HFFc6 (cell line): ENCODE measurements at regions not wholly inside any gene's neighbourhood (a gene's known extent, or its start where the extent isn't known, plus 50 kb on each side); places are given as distances from the start of the nearest gene placed in this dataset.

Experiments used
- DNase-seq: peaks from one replicate; pipeline ENCODE4 v3.0.0-alpha.2; 2018
- H3K27ac Mint-ChIP-seq: 2 replicates; pipeline ENCODE4 v1.8.0; 2020; ENCODE audit warnings: mild to moderate bottlenecking, mixed read lengths
- H3K27me3 Mint-ChIP-seq: 2 replicates; pipeline ENCODE4 v1.8.0; 2021; ENCODE audit warnings: mild to moderate bottlenecking, moderate library complexity, mixed read lengths; ENCODE audit not compliant: insufficient read depth
- H3K36me3 Mint-ChIP-seq: 2 replicates; pipeline ENCODE4 v1.8.0; 2021; ENCODE audit warnings: low read depth, mixed read lengths
- H3K4me1 Mint-ChIP-seq: 2 replicates; pipeline ENCODE4 v1.8.0; 2020; ENCODE audit warnings: low read depth, mixed read lengths
- H3K4me3 Mint-ChIP-seq: 2 replicates; pipeline ENCODE4 v1.8.0; 2020; ENCODE audit warnings: mild to moderate bottlenecking, moderate library complexity, mixed read lengths
- H3K9me3 Mint-ChIP-seq: 2 replicates; pipeline ENCODE4 v1.8.0; 2020; ENCODE audit warnings: mild to moderate bottlenecking, mixed read lengths
- CTCF ChIP-seq: fragments of 200-600 bp; sonication (generic); IDR thresholded peaks from 2 replicates; pipeline ENCODE4 v1.5.0; 2021; ENCODE audit warnings: antibody characterized with exemption, mild to moderate bottlenecking

- no peak for TF ChIP-seq CTCF
- H3K9me3 Mint-ChIP-seq, result no peaks in the 10 kb centered on the region
- H3K36me3 Mint-ChIP-seq, result no peaks in the 10 kb centered on the region
- H3K27ac Mint-ChIP-seq, result no peak overlapping the region
- no peak for DNase-seq
- H3K27me3 Mint-ChIP-seq, result no peaks in the 10 kb centered on the region; the same call in none of the 2 replicates
- no peaks in the 10 kb centered on the region for H3K4me1 Mint-ChIP-seq
- no peak overlapping the region for H3K4me3 Mint-ChIP-seq
These were observed 197.4 kb upstream of the PRPS1L1 start for GRCh38 chr7:18225067-18225466.

DNA sequence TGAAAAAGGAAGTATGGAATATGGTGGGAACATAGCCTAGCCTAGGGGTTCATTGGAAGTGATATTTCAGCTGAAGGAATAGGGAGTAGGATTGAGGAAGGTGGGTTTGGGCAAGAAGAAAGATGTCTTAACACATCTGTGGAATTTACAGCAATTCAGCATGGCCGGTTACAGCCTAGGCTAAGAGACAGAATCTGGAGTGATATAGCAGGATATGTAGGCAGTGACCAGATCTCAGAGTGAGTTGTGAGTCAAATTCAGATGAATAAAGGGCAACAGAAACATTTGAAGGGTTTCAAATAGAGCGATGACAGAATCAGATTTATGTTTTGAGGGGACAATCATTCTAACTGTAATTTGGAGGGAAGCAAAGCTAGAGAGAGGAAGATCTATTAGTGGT, 199.0 kb upstream of the PRPS1L1 start:
- Mint-ChIP-seq H3K4me1 (no peaks in the 10 kb centered on the region), H3K27ac (no peak overlapping the region), H3K27me3 (no peaks in the 10 kb centered on the region; the same call in none of the 2 replicates), H3K4me3 (no peak overlapping the region), H3K36me3 (no peaks in the 10 kb centered on the region), H3K9me3 (no peaks in the 10 kb centered on the region)
- DNase-seq, result no peak
- TF ChIP-seq CTCF, result no peak

DNA sequence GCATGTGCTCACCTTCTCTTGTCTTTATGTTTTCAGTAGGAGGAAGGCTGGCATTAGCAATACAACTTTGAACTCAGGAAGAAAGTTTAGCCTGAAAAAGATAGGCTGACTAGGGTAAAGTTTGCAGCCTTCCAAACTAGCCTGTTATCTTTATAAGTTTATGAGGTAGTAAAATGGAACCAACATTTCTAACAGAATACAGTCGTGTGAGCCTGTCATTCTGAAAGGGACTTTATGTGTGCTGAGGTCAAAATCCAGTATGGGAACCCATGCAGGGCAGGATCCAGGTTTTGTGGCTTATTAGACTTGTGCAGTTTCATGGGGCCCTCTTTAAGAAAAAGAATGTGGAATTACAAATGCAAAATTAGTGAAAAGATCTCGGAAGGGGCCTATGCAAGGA, 201.0 kb upstream of the PRPS1L1 start:
- TF ChIP-seq CTCF, result no peak
- DNase-seq, result no peak
- Mint-ChIP-seq H3K9me3 (no peaks in the 10 kb centered on the region), H3K4me1 (no peaks in the 10 kb centered on the region), H3K4me3 (no peak overlapping the region), H3K36me3 (no peaks in the 10 kb centered on the region), H3K27me3 (no peaks in the 10 kb centered on the region; the same call in none of the 2 replicates), H3K27ac (no peak overlapping the region)

DNA sequence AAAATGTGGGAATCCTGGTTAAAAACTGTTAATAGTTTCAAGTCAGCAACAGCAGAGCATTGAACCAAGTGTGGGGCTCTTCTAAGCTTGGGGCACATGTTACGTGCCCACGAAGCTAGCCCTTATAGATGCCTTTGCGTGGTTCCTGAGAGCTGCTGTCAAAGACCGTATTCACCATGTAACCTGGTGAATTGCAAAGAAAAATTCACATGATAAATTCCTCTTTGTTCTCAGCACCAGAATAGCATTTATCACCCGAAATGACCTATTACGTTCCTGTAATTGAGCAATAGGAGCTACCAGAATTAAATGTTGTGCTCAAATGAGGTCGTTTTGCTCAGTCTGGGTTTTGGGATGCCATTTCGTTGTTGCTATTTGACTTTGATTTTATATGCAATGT, 202.6 kb upstream of the PRPS1L1 start:
- Mint-ChIP-seq H3K4me1 (no peaks in the 10 kb centered on the region), H3K27me3 (peaks cover 1% of the 10 kb centered on the region), H3K36me3 (no peaks in the 10 kb centered on the region), H3K4me3 (no peak overlapping the region), H3K27ac (no peak overlapping the region), H3K9me3 (no peaks in the 10 kb centered on the region)
- no peak for TF ChIP-seq CTCF
- no peak for DNase-seq

GRCh38 chr7:18231854-18232253, 204.2 kb upstream of the PRPS1L1 start:
- no peak for TF ChIP-seq CTCF
- no peaks in the 10 kb centered on the region for H3K36me3 Mint-ChIP-seq

GRCh38 chr7:18234519-18234918, 206.9 kb upstream of the PRPS1L1 start:
- Mint-ChIP-seq H3K36me3 (no peaks in the 10 kb centered on the region), H3K27me3 (peaks cover 4% of the 10 kb centered on the region; the same call in 1 of the 2 replicates), H3K4me3 (no peak overlapping the region), H3K4me1 (no peaks in the 10 kb centered on the region), H3K9me3 (no peaks in the 10 kb centered on the region), H3K27ac (no peak overlapping the region)
- no peak for DNase-seq
- no peak for TF ChIP-seq CTCF

More at GRCh38 chr7:18231854-18232253, 204.2 kb upstream of the PRPS1L1 start:
- no peak overlapping the region for H3K27ac Mint-ChIP-seq
- H3K9me3 Mint-ChIP-seq, result no peaks in the 10 kb centered on the region
- no peak for DNase-seq
- peaks cover 1% of the 10 kb centered on the region; the same call in 1 of the 2 replicates for H3K27me3 Mint-ChIP-seq
- H3K4me3 Mint-ChIP-seq, result no peak overlapping the region
- H3K4me1 Mint-ChIP-seq, result no peaks in the 10 kb centered on the region
